ENCODE measurements at regions not wholly inside any gene's neighbourhood (a gene's known extent, or its start where the extent isn't known, plus 50 kb on each side); places are given as distances from the start of the nearest gene placed in this dataset.

DNA sequence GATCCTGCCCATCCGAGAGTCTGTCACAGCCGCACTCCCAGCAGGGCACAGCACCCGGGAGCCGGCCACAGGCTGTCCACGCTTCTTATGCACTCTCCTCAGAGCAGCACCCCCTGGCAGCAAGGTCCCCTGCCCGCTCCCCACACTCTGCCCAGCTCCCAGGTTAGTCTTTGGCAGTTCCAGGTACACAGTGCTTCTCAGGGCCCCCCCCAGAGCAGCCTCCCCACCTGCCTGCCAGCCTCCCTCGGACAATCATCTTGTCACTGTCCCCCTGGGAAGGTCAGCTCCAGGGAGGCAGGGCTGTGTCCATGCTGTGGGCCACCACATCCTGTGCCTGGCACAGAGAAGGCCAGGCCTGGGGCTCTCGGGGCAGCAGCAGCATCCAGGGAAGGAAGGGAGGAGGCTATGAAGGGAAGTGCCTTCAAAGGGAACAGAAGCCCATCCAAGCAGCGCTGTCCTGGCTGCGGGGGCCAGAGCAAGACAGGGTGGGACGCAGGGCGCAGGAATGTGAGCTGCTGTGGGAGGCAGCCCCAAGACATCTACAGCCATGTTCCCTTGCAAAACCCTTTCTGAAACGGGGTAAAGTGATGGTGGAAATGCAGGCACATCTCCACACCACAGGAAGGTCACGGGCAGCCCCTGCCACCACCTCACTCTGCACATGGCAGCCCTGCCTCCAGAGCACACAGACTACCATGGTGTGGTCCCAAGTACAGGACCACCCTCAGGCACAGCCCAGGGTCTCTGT is 68.6 kb upstream of the ADAMTS2 start:
- ChIA-PET CTCF (ENCODE audit: low intra/inter-chr PET ratio) (no interaction called here), POLR2A (interaction anchor here (1.0 kb wide), 1 partner anchor 14 kb away, joined by 4 read pairs; no protein-coding TSS in a partner anchor)
- ATAC-seq (no peak), DNase-seq (ENCODE audit: extremely low read depth in 1 of 4, low spot score in 3 of 4) (no peak), FAIRE-seq (no peak)
- 2% methylated on average over 13 of the region's 14 CpGs for WGBS (ENCODE audit: insufficient coverage, low coverage, missing lambda C conversion rate)
- BruUV-seq (replicated peaks), result no TSS peak
- no peaks in the 10 kb centered on the region; the same call in 1 of the 2 replicates for H4K20me1 ChIP-seq (replicated peaks; ENCODE audit: control insufficient read depth, insufficient read depth, low read length)
- H3K79me2 ChIP-seq (ENCODE audit: control insufficient read depth, insufficient read depth, low read length), result no peaks in the 10 kb centered on the region
- H3K36me3 ChIP-seq (ENCODE audit: control insufficient read depth, insufficient read depth, low read length), result no peaks in the 10 kb centered on the region
- intact Hi-C loops (cut with micrococcal nuclease), result no loop called here
- no peaks in the 10 kb centered on the region for H3K9me1 ChIP-seq (ENCODE audit: control insufficient read depth, insufficient read depth, low read length)
- H3K4me1 ChIP-seq (replicated peaks in 1 of 2; ENCODE audit: control insufficient read depth in 2 of 2, insufficient read depth in 2 of 2, low read length in 2 of 2), result peaks cover 0 to 7% of the 10 kb centered on the region in 2 experiments; a peak in 1 of 5 replicates
- H3K4me2 ChIP-seq (ENCODE audit: insufficient read depth, low read length), result no peak overlapping the region
- in situ Hi-C loops (cut with MboI), result no loop called here
- H3K4me3 ChIP-seq, result no peak overlapping the region
- peaks cover 9 to 43% of the 10 kb centered on the region in 2 experiments; a peak in 4 of 5 replicates for H3K27me3 ChIP-seq (ENCODE audit: control insufficient read depth in 2 of 2, insufficient read depth in 2 of 2, low read length in 2 of 2)
- no peak overlapping the region for H3K27ac ChIP-seq (ENCODE audit: extremely low read depth, low read depth, low read length)
- no peak overlapping the region for H3K9ac ChIP-seq (ENCODE audit: insufficient read depth in 1 of 2, low read depth in 2 of 2, low read length in 2 of 2)
- TF ChIP-seq, protein P1, sequence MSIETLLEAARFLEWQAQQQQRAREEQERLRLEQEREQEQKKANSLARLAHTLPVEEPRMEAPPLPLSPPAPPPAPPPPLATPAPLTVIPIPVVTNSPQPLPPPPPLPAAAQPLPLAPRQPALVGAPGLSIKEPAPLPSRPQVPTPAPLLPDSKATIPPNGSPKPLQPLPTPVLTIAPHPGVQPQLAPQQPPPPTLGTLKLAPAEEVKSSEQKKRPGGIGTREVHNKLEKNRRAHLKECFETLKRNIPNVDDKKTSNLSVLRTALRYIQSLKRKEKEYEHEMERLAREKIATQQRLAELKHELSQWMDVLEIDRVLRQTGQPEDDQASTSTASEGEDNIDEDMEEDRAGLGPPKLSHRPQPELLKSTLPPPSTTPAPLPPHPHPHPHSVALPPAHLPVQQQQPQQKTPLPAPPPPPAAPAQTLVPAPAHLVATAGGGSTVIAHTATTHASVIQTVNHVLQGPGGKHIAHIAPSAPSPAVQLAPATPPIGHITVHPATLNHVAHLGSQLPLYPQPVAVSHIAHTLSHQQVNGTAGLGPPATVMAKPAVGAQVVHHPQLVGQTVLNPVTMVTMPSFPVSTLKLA (conservative IDR thresholded peaks at IDR 0.05), result no peak
- TF ChIP-seq FUS (optimal IDR thresholded peaks at IDR 0.05; ENCODE audit: low read depth, low read length) (no peak), TAF7 (tag; IDR thresholded peaks at IDR 0.05) (no peak), KDM2B (CRISPR knock-in tag; IDR thresholded peaks at IDR 0.05) (no peak), MCM5 (IDR thresholded peaks at IDR 0.05; ENCODE audit: low read depth) (no peak), SMARCB1 (IDR thresholded peaks at IDR 0.05; ENCODE audit: insufficient read length, low read depth) (no peak), ZNF644 (tag; IDR thresholded peaks at IDR 0.05; ENCODE audit: low read depth) (no peak), EHMT2 (IDR thresholded peaks at IDR 0.05) (no peak)
- H3K9me3 ChIP-seq (replicated peaks; ENCODE audit: control insufficient read depth, insufficient read depth, low read depth, low read length), result no peaks in the 10 kb centered on the region
- no peak overlapping the region for H2AFZ ChIP-seq (ENCODE audit: low read depth, low read length)

All from K562 (cell line).